Neural cell (in vitro differentiated cells): ENCODE measurements at regions not wholly inside any gene's neighbourhood (a gene's known extent, or its start where the extent isn't known, plus 50 kb on each side); places are given as distances from the start of the nearest gene placed in this dataset.

Source experiments
- CTCF ChIP-seq: fragments of 450-650 bp; IDR thresholded peaks from 2 replicates; pipeline ENCODE4 v1.5.1; 2014; ENCODE audit warnings: antibody characterized with exemption, mild to moderate bottlenecking, moderate library complexity; ENCODE audit not compliant: poor library complexity, severe bottlenecking
- EZH2 ChIP-seq: fragments of 200-600, 300-800 bp; shearing (Covaris generic), sonication (generic); IDR thresholded peaks from 2 replicates; pipeline ENCODE4 v1.6.1; 2014; ENCODE audit warnings: antibody characterized with exemption, low read length, borderline replicate concordance, mild to moderate bottlenecking; ENCODE audit not compliant: insufficient read depth, poor library complexity, severe bottlenecking
- TAF1 ChIP-seq: IDR thresholded peaks from 2 replicates; pipeline ENCODE4 v1.6.1; 2012; ENCODE audit warnings: low read depth

GRCh38 chr2:192657362-192657761, 462.6 kb upstream of the TMEFF2 start:
- TF ChIP-seq CTCF (no peak), TAF1 (no peak), EZH2 (no peak)
